Hematopoietic multipotent progenitor cell (in vitro differentiated cells): ENCODE measurements at regions not wholly inside any gene's neighbourhood (a gene's known extent, or its start where the extent isn't known, plus 50 kb on each side); places are given as distances from the start of the nearest gene placed in this dataset.

Experiments
- DNase-seq, 3 donors: peaks; one replicate each; pipeline ENCODE4 v3.0.0-alpha.2; 2011 to 2015; ENCODE audit warnings: low read depth in 2 of 3, low spot score in 2 of 3

DNA sequence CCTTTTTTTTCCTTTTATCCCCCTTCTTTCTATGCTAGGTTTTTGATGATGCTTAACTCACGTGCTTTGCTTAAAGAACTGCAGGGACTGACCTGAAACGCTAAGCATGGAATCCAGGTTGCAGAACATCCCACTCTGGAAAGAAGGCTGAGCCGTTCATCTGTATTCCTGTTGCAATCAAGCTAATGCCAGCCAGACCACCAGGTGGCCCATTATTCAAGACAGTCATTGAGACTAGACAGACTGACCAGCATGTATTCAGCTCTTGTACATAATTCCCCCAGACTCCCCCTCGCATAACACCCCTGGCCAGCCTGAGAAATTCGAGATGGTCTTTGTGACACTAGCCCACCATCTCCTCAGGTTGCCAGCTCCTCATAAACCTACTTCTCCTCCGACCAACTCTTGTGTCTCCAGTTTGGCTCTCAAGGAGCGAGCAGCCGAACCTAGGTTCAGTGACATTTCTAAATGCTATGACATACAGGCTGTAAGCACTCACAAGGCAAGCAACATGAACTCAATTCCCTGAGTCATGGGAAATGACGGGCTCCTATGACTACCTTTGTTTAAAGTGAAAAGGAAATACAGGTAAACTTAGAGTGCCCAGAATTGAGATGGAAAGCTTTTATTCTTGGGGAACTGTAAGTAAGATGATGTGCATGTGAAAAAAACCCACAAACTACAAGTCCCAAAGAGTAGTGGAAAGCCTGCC lies 309.3 kb upstream of the CDYL start:
- no peak for DNase-seq

DNA sequence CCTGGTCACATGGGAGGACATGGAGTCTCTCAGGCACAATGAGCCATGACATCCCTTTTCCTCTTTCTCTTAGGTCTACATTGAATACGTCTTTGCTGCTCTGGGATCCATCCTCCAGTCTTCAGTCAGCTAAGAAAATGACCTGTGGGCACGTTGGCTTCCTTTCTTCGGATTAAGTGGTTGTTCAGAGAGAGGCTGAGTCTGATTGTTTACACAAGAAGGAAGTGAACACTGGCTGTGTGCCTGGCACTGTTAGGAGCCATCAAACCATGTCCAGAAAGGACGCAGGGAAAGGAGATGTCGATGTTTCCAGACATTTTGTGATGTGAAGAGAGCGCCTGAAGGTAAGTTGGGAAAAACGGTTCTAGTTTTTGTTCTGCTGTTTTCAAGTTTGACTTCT lies 309.9 kb upstream of the CDYL start:
- DNase-seq: no peak

DNA sequence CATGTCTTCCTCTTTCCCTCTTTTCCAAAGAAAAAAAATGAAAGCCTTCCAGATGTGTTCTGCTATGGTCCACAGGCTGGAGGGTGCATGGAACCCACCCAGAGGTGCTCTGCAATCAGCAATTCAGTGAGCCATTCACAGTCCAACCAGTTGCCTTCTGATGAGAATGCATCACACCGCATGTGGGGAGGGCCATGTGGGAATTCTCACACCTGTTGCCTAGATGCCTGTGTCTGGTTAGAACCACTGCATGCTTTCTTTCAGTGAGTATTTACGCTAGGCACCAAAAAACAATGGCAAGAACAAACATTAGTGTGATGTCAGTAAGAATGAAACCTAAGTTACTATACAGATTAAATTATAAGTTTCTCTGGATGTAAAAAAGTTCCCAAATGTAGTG lies 311.6 kb upstream of the CDYL start:
- DNase-seq: no peak

- no peak for DNase-seq
Observed at GRCh38 chr6:4463236-4463635, 313.0 kb upstream of the CDYL start.

GRCh38 chr6:4460586-4461475 lies 315.4 kb upstream of the CDYL start:
- no peak for DNase-seq

GRCh38 chr6:4459996-4460395 lies 316.2 kb upstream of the CDYL start:
- DNase-seq: no peak

DNA sequence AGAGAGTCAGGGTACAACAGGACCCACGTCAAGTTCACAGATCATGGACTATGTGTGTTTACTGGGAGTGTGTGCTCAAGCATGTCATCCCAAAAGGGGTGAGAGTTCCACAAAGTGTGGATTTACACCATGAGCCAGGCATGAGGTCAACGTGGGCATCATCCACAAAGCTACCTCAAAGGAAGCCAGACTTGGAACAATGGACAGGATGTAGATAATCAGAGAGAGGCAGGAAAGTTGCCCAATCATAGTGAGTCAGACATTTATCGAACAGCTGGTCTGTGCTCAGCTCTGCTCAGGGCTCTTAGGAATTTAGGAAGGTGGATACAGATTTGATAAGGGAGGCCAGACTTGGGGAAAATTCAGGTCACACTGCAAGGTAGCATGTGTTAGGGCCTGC lies 317.2 kb upstream of the CDYL start:
- DNase-seq: no peak

DNA sequence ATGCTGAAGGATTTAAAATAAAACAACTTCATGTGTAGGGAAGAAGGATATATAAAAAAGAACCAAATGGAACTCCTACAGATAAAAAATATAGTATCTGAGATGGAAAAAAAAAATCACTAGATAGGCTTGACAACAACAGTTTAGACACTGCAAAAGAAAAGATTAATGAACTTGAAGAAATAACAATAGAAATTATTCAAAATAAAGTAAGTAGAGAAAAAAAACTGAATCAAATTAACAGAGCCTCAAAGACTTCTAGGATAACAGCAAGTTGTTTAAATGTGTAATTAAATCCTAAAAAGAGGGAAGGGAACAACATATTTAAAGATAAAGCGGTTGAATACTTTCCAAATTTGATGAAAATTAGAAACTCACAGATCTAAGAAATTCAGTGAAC lies 316.3 kb upstream of the ECI2 start:
- DNase-seq: no peak

GRCh38 chr6:4451081-4451480 lies 315.7 kb upstream of the ECI2 start:
- DNase-seq: no peak

GRCh38 chr6:4450237-4450636 lies 314.9 kb upstream of the ECI2 start:
- no peak for DNase-seq

DNA sequence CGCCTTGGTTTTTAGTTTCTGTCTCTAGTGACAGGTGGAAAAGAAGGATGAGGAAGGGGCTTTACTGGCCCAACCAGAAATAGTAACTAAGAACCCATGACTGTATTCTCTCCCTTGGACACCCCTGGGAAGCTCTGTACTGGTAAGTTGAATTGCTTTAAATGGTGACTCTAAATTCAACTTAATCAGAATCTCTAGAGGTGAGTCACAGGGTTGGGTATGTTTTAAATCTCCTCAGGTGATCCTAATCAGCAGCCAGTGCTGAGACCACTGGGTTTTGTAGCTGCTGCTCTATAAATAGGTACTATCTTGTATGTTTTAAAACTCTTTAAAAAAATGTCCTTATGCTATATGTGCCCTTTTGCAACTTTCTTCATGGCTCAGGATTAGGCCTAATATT lies 314.0 kb upstream of the ECI2 start:
- no peak for DNase-seq

- DNase-seq: no peak
Observed at GRCh38 chr6:4448841-4449240, 313.5 kb upstream of the ECI2 start.

GRCh38 chr6:4447639-4448330 lies 312.4 kb upstream of the ECI2 start:
- DNase-seq: no peak

GRCh38 chr6:4446982-4447381 lies 311.6 kb upstream of the ECI2 start:
- DNase-seq: no peak

DNA sequence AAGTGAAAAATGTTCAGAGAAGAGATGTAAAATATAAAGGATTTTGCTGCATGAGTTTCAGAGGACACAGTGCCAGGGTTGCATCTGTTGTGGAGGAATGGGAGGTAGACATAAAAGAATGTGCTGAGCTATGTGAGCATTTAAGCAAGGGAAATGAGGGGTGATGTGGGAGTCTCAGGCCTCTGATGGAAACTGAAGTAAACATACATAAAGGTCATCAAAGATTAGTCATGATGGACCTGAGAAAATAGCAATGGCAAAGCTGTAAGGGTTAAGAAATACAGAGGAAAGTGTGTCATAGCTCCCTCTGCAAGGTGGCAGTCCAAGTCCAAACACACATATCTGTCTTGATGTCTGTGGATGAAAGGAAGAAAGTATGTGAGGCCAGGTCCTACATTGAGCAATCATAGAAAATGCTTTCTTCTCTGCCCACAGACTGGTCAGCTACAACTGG lies 306.6 kb upstream of the ECI2 start:
- DNase-seq: no peak

GRCh38 chr6:4439159-4439558 lies 303.8 kb upstream of the ECI2 start:
- DNase-seq: no peak

GRCh38 chr6:4437342-4437741 lies 302.0 kb upstream of the ECI2 start:
- no peak for DNase-seq

- no peak for DNase-seq
Observed at GRCh38 chr6:4435981-4436445, 300.6 kb upstream of the ECI2 start.

DNA sequence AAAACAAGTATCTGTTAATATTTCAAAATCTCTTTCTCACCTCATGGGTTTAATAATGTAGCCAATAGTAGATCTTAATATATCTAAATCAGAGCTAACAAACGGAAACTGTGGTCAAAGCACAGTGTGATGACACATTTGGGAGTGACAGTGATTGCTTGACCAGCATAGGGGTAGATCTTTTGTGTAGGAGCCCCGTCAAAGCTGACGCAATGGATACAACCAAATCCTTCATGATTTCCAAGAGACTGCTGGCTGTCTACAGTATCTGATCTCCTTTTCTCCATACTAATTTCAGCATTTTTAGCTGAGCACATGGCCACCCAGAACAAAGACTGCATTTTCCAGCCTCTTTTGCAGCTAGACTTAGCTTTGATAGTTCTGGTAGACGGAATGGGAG lies 299.3 kb upstream of the ECI2 start:
- no peak for DNase-seq

DNA sequence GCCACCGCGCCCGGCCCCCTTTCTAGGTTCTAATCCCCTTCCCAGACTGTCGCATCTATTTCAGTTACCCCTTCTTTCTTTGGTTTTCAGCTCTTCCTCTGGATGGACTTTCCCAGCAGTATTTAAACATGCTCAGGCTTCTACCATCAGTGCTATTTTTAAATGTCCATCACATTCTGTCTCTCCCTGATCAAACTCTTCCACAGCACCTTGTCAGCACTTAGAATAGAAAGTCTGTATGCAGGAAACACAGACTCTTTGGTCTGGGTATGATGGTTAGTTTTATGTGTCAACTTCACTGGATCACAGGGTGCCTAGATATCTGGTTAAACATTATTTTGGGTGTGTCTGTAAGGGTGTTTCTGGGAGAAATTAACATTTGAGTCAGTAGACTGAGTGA lies 297.8 kb upstream of the ECI2 start:
- DNase-seq: no peak

DNA sequence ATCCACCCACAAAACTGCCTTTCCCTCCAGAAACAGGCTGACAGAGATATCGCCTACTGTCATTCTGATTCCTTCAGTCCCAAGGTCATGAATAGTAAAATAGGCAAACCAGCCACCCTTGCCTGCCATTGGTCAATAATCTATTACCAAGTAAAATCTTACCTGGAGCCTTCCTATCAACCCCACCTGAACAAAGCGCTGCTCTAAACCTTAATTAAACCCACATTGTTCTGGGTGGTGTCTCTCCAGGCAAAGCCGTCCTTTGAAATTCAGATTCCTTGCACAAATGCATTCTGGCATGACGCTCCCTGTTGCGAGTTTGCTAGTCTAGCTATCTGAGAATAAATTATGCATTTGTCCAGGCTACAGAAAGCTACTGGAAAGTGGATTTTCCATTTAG lies 291.6 kb upstream of the ECI2 start:
- DNase-seq: no peak
